Peyer's patch (tissue), 4 donors: ENCODE measurements at regions not wholly inside any gene's neighbourhood (a gene's known extent, or its start where the extent isn't known, plus 50 kb on each side); places are given as distances from the start of the nearest gene placed in this dataset.

Experiments used
- POLR2A ChIP-seq, 2 donors: fragments of 450-650 bp; IDR thresholded peaks; one replicate each; pipeline ENCODE4 v1.5.1; 2017; ENCODE audit warnings: antibody characterized with exemption in 2 of 2, mild to moderate bottlenecking in 2 of 2, moderate library complexity in 2 of 2
- TF ChIP-seq, protein P1 (sequence below), 6 experiments: fragments of 450-650 bp in 4 of 6; fragments of 200-600 bp in 2 of 6; sonication (generic) in 1 of 6; IDR thresholded peaks; one replicate each; pipeline ENCODE4 v1.5.1; 2017 to 2019; ENCODE audit warnings: antibody characterized with exemption in 6 of 6, mild to moderate bottlenecking in 3 of 6, moderate library complexity in 1 of 6

DNA sequence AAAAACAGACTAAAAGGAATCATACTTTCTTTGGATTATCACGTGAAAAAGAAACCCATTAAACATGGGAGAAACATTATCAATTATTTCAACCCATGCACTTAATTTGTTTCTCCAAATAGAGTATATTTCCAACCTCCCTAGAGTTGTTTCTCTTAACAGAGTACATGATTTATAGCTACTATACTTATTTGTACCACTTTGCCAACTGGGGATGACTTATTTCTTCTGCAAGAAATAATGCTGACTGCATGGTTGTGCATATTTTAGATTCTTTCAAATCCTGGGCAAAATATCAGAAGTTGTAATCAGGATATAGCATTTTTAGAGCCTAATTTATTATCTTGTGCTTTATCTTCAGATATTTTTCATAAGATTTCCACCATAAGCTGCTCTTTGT is 629.1 kb upstream of the EYS start:
- TF ChIP-seq, protein P1, sequence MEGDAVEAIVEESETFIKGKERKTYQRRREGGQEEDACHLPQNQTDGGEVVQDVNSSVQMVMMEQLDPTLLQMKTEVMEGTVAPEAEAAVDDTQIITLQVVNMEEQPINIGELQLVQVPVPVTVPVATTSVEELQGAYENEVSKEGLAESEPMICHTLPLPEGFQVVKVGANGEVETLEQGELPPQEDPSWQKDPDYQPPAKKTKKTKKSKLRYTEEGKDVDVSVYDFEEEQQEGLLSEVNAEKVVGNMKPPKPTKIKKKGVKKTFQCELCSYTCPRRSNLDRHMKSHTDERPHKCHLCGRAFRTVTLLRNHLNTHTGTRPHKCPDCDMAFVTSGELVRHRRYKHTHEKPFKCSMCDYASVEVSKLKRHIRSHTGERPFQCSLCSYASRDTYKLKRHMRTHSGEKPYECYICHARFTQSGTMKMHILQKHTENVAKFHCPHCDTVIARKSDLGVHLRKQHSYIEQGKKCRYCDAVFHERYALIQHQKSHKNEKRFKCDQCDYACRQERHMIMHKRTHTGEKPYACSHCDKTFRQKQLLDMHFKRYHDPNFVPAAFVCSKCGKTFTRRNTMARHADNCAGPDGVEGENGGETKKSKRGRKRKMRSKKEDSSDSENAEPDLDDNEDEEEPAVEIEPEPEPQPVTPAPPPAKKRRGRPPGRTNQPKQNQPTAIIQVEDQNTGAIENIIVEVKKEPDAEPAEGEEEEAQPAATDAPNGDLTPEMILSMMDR (IDR thresholded peaks at IDR 0.05): no peak
- TF ChIP-seq POLR2A (IDR thresholded peaks at IDR 0.05): no peak
